HEK293 (cell line): ENCODE measurements at regions not wholly inside any gene's neighbourhood (a gene's known extent, or its start where the extent isn't known, plus 50 kb on each side); places are given as distances from the start of the nearest gene placed in this dataset.

ENCODE experiments used
- CTCF ChIA-PET: fragments of 350-600 bp; formaldehyde crosslinking; extraction: SDS; loops from one replicate; lab custom pipeline; 2021; ENCODE audit warnings: antibody characterized with exemption; lab: Yijun Ruan, JAX
- POLR2A ChIA-PET: fragments of 300-600 bp; formaldehyde crosslinking; extraction: SDS; loops from one replicate; lab custom pipeline; 2020; ENCODE audit warnings: antibody characterized with exemption, inconsistent platforms; lab: Yijun Ruan, JAX
- H3K27ac ChIP-seq: fragments of 200-500 bp; sonication (Bioruptor generic); 2 replicates; pipeline ENCODE4 v1.5.1; 2014; ENCODE audit warnings: low read depth, low read length, control low read depth, inconsistent platforms; ENCODE audit errors: extremely low read depth
- H3K36me3 ChIP-seq, 2 experiments: fragments of 200-500 bp in 1 of 2; sonication (Bioruptor generic) in 1 of 2; 1 replicate in 1 of 2; 2 replicates in 1 of 2; pipeline ENCODE4 v1.5.1; 2014 to 2017; ENCODE audit warnings: inconsistent platforms in 2 of 2, low read length in 2 of 2; ENCODE audit not compliant: control insufficient read depth in 2 of 2, insufficient read depth in 1 of 2
- H3K4me1 ChIP-seq: fragments of 200-500 bp; sonication (Bioruptor generic); 2 replicates; pipeline ENCODE4 v1.5.1; 2014; ENCODE audit warnings: mild to moderate bottlenecking, low read length, inconsistent platforms; ENCODE audit not compliant: control insufficient read depth, insufficient read depth
- H3K4me3 ChIP-seq: 2 replicates; pipeline ENCODE4 v1.5.1; 2011; ENCODE audit warnings: low read depth, mild to moderate bottlenecking, control low read depth, low read length, moderate library complexity
- H3K9me3 ChIP-seq: fragments of 200-500 bp; sonication (Bioruptor generic); 2 replicates; pipeline ENCODE4 v1.5.1; 2014; ENCODE audit warnings: low read depth, low read length, inconsistent platforms; ENCODE audit not compliant: control insufficient read depth, insufficient read depth
- AEBP2 ChIP-seq: fragments of 450-650 bp; formaldehyde crosslinking; IDR thresholded peaks from 2 replicates; pipeline ENCODE4 v1.5.1; 2016; ENCODE audit warnings: missing biosample characterization, missing genetic modification characterization, borderline replicate concordance
- GLIS1 ChIP-seq: fragments of 450-650 bp; formaldehyde crosslinking; IDR thresholded peaks from 2 replicates; pipeline ENCODE4 v1.5.1; 2016; ENCODE audit warnings: missing biosample characterization, missing genetic modification characterization
- INSM2 ChIP-seq: fragments of 450-650 bp; formaldehyde crosslinking; IDR thresholded peaks from 2 replicates; pipeline ENCODE4 v1.5.1; 2016; ENCODE audit warnings: missing biosample characterization, missing genetic modification characterization
- KLF7 ChIP-seq: fragments of 450-650 bp; formaldehyde crosslinking; IDR thresholded peaks from 2 replicates; pipeline ENCODE4 v1.5.1; 2016; ENCODE audit warnings: missing biosample characterization, missing genetic modification characterization, borderline replicate concordance
- KLF9 ChIP-seq: fragments of 450-650 bp; formaldehyde crosslinking; IDR thresholded peaks from 2 replicates; pipeline ENCODE4 v1.5.1; 2016; ENCODE audit warnings: missing biosample characterization, missing genetic modification characterization, low read depth
- MZF1 ChIP-seq: fragments of 450-650 bp; formaldehyde crosslinking; IDR thresholded peaks from 2 replicates; pipeline ENCODE4 v1.5.1; 2017; ENCODE audit warnings: missing biosample characterization, missing genetic modification characterization, borderline replicate concordance
- OSR2 ChIP-seq: fragments of 450-650 bp; formaldehyde crosslinking; IDR thresholded peaks from 2 replicates; pipeline ENCODE4 v1.5.1; 2016; ENCODE audit warnings: missing biosample characterization, missing genetic modification characterization
- ZFP37 ChIP-seq: fragments of 450-650 bp; formaldehyde crosslinking; IDR thresholded peaks from 2 replicates; pipeline ENCODE4 v1.5.1; 2016; ENCODE audit warnings: missing biosample characterization, missing genetic modification characterization
- ZNF132 ChIP-seq: fragments of 450-650 bp; formaldehyde crosslinking; IDR thresholded peaks from 2 replicates; pipeline ENCODE4 v1.5.1; 2017; ENCODE audit warnings: missing biosample characterization, missing genetic modification characterization, borderline replicate concordance
- ZNF214 ChIP-seq: fragments of 450-650 bp; formaldehyde crosslinking; IDR thresholded peaks from 2 replicates; pipeline ENCODE4 v1.5.1; 2017; ENCODE audit warnings: missing biosample characterization, mild to moderate bottlenecking, missing genetic modification characterization, borderline replicate concordance
- ZNF280C ChIP-seq: fragments of 450-650 bp; formaldehyde crosslinking; IDR thresholded peaks from 2 replicates; pipeline ENCODE4 v1.5.1; 2016; ENCODE audit warnings: missing biosample characterization, missing genetic modification characterization
- ZNF335 ChIP-seq: fragments of 450-650 bp; formaldehyde crosslinking; conservative IDR thresholded peaks from 2 replicates; pipeline ENCODE4 v1.5.1; 2016; ENCODE audit warnings: missing biosample characterization, missing genetic modification characterization
- ZNF354C ChIP-seq: fragments of 450-650 bp; formaldehyde crosslinking; IDR thresholded peaks from 2 replicates; pipeline ENCODE4 v1.5.1; 2016; ENCODE audit warnings: missing biosample characterization, missing genetic modification characterization, low read depth, borderline replicate concordance
- ZNF366 ChIP-seq: fragments of 450-650 bp; formaldehyde crosslinking; conservative IDR thresholded peaks from 2 replicates; pipeline ENCODE4 v1.5.1; 2016; ENCODE audit warnings: missing biosample characterization, missing genetic modification characterization
- ZNF398 ChIP-seq: fragments of 450-650 bp; formaldehyde crosslinking; IDR thresholded peaks from 2 replicates; pipeline ENCODE4 v1.5.1; 2017; ENCODE audit warnings: missing biosample characterization, missing genetic modification characterization
- ZNF426 ChIP-seq: fragments of 450-650 bp; formaldehyde crosslinking; IDR thresholded peaks from 2 replicates; pipeline ENCODE4 v1.5.1; 2017; ENCODE audit warnings: missing biosample characterization, missing genetic modification characterization, mild to moderate bottlenecking, inconsistent platforms, moderate library complexity
- ZNF580 ChIP-seq: fragments of 450-650 bp; formaldehyde crosslinking; IDR thresholded peaks from 2 replicates; pipeline ENCODE4 v1.5.1; 2016; ENCODE audit warnings: missing biosample characterization, missing genetic modification characterization
- ZNF692 ChIP-seq: fragments of 450-650 bp; formaldehyde crosslinking; IDR thresholded peaks from 2 replicates; pipeline ENCODE4 v1.5.1; 2016; ENCODE audit warnings: missing biosample characterization, missing genetic modification characterization
- ZNF704 ChIP-seq: fragments of 450-650 bp; formaldehyde crosslinking; IDR thresholded peaks from 2 replicates; pipeline ENCODE4 v1.5.1; 2016; ENCODE audit warnings: missing biosample characterization, missing genetic modification characterization

- H3K36me3 ChIP-seq = no peaks in the 10 kb centered on the region
- TF ChIP-seq ZNF132 (tag by site-specific recombination) = no peak
- TF ChIP-seq ZNF580 (tag by site-specific recombination) = no peak
- TF ChIP-seq ZFP37 (tag by site-specific recombination) = no peak
- TF ChIP-seq MZF1 (tag by site-specific recombination) = no peak
- TF ChIP-seq ZNF354C = no peak
- TF ChIP-seq AEBP2 (tag by site-specific recombination) = no peak
- no peak for TF ChIP-seq KLF7 (tag by site-specific recombination)
- TF ChIP-seq ZNF366 = no peak
- TF ChIP-seq ZNF280C (tag by site-specific recombination) = no peak
- TF ChIP-seq ZNF214 = no peak
- TF ChIP-seq ZNF398 = no peak
- TF ChIP-seq GLIS1 (tag by site-specific recombination) = no peak
- no peak for TF ChIP-seq OSR2 (tag by site-specific recombination)
- TF ChIP-seq INSM2 = no peak
- TF ChIP-seq KLF9 (tag by site-specific recombination) = no peak
- TF ChIP-seq, all 188 proteins: peak for 0
- Histone ChIP-seq H3K4me1 (no peaks in the 10 kb centered on the region), H3K4me3 (no peak overlapping the region), H3K27ac (no peak overlapping the region), H3K9me3 (no peaks in the 10 kb centered on the region)
- CTCF ChIA-PET = no interaction called here
- POLR2A ChIA-PET = no interaction called here
Measured at GRCh38 chr13:65411521-65411920, 1818.6 kb downstream of the PCDH9 start.

GRCh38 chr13:65410791-65411190, 1819.3 kb downstream of the PCDH9 start:
- H3K27ac ChIP-seq = no peak overlapping the region
- TF ChIP-seq OSR2 (tag by site-specific recombination) (no peak), ZNF692 (no peak), ZNF335 (tag by site-specific recombination) (no peak), ZNF426 (tag by site-specific recombination) (no peak), ZNF704 (tag by site-specific recombination) (no peak)
- no peaks in the 10 kb centered on the region for H3K9me3 ChIP-seq
- no peaks in the 10 kb centered on the region for H3K36me3 ChIP-seq
- no peaks in the 10 kb centered on the region for H3K4me1 ChIP-seq
- POLR2A ChIA-PET = no interaction called here
- H3K4me3 ChIP-seq = no peak overlapping the region
- CTCF ChIA-PET = no interaction called here
